Kasumi-1 (cell line): ENCODE measurements at regions not wholly inside any gene's neighbourhood (a gene's known extent, or its start where the extent isn't known, plus 50 kb on each side); places are given as distances from the start of the nearest gene placed in this dataset.

Source experiments
- DNase-seq, 2 experiments: peaks; one replicate each; lab custom pipeline; 2025; lab: John Stamatoyannopoulos, UW

DNA sequence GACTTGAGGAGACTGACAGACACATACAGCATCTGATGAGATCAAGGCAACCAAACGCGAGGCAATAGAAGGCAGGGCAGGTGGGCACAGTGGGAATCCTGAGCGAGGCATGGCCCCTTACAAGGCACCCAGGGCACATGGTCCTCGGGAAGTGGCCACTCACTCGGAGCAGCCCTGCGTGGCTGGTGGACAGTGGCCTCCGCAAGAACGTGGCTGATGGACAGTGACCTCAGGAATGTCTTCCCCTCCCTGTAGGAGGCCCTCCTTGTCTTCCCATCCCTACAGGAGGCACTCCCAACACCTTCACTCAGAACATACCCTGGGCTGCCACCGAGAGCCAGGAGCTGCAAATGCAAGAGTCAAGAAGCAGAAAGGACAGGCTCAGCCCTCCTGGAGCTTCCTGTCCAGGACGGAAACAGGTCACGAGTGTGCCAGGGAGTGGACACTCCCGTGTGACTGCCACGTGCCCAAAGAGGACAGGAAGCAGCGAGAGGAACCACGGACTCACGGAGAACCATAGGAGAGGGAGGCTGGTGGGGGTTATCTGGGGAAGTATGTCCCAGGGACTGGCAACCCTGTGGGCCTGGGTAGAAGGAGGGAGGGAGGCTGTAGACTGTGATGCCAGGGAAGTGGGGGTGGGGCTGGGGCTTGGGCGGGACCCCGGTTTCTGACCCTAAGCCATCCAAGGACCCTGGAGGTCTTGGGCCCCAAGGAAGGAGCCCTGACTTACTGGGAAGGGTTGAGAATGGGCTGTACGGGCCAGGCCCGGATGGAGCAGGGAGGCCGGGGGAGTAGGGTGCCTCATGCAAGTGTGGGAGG, 321.9 kb upstream of the IRX4 start:
- DNase-seq = no peak

DNA sequence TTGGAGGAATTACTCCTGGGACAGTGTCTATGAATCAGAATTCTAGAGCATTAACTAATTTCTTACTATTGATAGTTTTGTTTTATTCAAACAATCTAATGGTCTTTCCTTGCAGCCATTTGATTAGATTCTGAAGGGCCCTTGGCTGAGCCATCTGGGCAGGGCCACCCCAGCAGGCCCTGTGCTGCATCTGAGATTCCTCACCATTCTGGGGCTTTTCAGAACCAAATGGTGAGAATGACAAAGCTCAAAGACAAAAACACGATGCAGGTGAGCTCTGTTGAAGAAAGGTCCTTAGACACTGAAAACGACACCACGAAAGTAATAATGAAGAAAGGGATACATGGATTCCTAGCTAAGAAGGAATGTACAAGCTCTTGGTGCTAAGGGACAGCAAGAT, 321.0 kb upstream of the IRX4 start:
- DNase-seq = no peak

DNA sequence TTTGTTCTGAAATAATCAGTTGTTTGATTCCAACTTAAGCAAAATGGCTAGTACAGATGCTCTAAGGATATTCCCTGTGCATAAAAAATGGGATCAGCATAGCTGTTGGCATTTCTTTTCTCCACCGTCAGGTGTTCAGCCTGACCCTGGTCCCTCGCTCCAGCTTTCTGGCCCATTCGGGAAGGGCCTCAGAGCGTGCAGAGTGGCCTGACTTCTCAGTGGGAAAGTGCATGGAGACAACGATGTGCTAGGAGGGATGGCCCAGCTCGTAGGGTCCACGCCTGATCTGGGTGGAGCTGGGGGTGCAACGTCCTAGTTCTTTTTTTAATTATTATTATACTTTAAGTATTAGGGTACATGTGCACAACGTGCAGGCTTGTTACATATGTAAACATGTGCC, 319.1 kb upstream of the IRX4 start:
- DNase-seq = no peak

DNA sequence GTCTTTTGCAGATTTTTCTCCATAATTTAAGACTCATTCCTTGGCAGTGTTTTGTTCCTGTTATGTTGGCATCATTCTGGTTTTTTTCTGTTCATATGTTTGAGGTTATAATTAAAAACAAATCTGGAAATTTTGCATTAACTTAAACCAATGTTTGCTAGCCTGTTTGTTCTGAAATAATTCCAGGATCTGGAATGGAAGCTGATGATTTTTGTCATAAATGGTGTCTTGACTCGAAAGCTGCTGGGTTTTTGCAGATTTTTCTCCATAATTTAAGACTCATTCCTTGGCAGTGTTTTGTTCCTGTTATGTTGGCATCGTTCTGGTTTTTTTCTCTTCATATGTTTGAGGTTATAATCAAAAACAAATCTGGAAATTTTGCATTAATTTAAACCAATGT, 318.7 kb upstream of the IRX4 start:
- no peak for DNase-seq

DNA sequence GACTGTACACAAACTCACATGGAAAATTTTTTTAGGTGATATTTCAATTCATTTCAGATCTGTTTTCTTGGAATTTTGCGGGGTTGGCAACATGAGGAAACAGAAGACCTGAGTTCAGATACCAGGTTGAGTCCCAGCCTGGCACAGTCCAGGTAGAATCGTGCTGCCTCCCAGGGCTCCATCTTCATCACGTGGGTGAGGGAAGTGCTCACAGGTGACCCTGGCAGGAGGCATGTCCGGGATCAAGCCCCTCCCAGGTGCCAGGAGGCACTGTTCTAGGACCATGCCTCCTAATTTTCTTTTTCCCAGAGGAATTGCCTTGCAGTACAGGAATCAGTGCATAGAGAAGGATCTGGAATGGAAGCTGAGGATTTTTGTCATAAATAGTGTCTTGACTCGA, 318.3 kb upstream of the IRX4 start:
- DNase-seq = no peak

DNA sequence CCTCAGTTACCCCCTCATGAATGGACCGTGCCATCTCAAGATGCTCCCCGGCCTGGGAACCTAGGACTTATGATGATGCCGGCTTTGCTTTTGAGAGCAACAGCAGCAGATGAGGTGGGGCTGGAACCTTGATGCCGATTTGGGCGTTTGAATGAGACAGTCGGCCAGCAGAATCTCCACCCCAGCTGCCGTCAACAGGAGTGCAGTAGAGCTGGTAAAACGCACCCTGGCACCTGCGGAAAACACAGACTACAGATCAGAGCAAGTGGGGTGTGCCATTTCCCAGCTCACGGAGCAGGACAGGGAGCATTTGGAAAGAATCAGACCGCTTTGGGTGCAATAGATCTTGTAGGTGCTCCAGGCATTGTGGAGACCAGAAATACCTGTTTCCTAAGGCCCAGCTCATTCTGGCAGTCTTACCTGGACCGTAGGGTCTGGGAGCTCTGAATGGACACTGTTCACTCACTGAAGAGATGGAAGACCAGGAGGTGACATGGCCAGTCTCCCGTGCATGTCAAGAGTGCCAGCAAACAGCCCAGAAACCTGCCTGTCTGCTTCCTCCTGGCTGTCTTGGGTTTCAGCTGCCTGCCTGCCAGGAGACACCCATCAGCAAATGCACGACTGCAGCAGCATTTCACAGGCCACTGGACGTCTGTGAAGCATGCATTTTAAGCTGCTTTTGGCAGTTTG, 317.7 kb upstream of the IRX4 start:
- DNase-seq = no peak

DNA sequence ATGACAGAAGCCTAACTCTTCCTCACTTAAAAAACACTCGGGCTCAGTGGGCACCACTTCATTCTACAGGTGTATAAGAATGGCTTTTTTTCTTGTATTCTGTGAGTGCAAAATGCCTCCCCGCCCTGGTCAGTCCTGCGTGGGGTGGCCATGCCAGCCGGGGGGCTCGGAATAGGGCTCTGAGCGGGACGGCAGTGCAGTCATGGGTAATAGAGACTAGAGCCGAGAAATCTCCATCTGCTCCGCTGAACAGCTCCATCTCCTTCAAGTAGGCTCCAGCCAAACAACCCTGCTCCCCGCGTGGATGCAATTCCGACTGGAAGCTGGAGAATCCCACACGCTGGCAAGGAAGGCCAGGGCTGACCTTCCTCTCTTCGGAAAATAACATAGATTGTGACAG, 317.0 kb upstream of the IRX4 start:
- no peak for DNase-seq

DNA sequence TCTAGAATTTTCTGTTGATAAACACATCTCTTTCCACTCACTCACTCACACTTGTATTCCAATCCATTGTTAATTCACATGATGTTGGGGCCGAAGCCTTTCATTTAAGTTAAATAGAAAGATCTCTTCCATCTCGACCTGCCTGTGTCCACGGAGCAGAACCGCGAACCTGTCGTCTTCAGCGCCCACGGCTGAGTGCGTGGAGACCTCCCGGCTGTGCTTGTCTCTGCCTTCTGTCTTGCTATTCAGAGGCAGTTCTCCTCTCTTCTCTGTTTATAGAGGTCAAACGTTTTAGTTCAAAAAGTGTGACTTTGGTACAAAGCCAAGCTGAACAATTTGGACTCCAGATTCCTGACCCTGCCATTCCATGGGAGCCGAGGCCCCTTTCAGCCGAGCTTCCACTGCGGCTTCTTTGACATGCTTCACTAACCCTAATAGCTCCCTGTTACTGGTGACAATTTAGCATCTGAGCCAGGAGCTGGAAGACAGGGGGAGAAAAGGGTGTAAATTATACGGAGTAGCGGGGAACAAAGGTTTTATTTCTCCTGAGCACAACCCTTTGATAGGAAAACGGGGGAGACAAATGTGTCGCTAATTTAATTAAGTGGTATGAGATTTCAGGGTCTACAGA, 314.4 kb upstream of the IRX4 start:
- DNase-seq = no peak

DNA sequence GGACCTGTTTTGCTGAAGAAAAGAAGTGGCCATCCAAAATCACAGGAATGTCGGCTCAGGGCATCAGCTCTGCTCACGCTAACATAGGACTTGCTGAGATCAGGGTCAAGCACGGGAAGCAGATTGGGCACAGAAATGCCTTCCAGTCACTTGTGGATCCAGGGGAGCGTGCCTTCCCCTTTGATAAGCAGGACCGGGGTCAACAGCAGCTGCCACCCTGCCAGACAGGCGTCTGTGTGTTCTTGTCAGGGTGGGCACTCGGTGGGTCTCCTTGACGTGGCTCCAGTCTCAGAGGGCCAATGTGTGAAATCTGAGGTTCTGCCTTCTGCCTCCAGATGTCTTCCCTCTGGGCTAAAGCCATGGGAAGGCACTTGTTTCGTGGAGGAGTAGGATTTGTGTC, 313.7 kb upstream of the IRX4 start:
- DNase-seq = no peak

DNA sequence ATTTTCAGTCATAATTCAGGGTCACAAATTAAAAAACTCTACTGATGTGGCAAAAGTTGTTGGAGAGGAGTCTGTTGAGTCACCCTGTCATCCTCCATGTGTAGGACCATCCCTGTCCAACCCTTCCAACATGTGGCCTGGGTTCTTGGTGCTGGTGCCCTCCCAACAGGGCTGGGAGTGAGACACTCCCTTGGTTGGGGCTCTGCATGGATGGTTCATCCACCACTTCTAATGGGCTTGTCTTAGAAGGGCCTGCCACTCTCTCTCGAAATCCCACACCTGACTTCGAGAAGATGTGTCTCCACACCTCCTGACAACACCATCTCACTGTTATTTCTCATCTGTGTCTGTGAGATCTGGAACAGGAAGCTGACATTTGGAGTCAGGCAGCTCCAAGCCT, 312.2 kb upstream of the IRX4 start:
- DNase-seq = no peak

DNA sequence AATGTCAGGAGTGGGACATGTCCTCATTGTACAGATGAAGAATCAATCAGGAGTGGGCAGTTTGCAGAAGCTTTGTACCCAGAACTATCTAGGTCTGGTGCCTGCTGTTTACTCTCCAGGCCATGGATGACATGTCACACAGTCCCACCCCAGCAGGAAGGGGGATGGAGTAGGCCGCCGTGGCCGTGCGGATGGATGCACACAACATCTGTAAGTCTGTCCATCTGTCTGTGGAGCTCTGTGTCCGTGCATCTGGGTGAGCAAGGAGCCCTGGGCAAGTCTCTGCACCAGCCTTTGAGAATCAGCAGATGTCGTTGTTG, 311.5 kb upstream of the IRX4 start:
- DNase-seq = no peak

DNA sequence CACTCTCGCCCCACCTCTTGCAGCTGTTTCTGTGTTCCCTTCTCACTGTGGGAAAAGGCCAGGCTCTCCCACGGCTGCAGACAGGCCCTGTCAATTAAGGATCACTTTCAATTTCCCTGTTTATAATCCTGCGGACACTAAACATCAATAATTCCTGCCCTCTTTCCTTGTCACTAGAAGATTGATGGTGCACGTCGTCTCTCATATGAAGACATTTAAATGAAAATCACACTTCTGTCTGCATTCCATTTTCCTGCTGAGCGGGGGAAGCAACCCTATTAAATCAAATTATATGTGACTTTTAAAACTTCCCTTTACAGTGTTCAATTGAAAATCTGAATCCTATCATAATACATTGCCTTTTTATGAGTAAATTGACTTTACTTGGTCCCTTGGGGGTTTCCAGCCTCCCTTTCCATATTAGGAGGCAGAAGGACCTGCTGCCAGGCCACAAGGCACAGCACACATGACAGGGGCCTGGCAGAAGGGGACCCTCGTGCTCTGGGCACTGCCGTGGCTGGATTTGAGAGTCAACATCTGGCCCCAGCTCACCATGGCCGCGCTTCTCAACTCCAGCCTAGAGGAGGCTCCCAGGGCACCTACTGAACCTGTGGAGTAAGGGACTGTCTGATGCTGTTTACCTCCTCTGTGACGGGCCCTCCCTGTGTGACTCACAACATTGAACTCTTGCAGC, 311.0 kb upstream of the IRX4 start:
- DNase-seq = no peak

DNA sequence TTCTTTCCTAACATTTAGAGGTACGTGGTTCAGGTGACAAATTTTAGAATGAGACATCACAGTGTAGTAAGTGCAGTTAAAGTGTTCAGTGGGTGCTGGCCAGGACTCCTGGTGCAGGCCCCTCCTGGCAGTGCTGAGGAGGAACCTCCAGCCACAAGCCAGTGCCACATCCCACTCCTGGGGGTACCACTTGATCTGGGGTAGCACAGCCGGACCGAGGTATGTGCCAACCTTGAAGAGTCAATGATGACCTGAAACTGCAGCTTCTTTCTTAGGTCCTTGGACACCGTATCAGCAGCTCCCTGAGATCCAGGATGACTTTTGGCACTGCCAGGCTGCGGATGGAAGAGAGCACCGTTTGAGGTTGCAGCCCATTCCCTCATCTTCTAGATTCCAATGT, 310.4 kb upstream of the IRX4 start:
- no peak for DNase-seq

DNA sequence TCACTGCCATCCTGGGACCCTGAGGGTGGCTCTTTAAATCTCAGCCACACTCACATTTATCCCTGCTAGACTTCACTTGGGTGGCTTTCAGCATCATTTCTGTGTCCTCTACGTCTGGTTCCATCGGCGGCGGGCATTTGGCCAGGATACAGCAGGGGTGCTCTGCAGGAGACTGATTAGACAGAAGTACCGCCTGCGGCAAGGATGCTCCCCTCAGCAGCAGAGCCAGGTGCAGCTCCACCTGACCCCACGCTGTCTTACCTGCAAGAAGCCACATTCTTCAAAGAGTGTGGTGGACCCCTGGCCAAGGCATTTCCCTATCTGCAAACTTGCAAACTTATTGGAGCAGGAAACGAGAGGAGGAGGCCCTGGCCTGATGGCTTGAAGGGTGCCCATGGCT, 309.8 kb upstream of the IRX4 start:
- DNase-seq = no peak

DNA sequence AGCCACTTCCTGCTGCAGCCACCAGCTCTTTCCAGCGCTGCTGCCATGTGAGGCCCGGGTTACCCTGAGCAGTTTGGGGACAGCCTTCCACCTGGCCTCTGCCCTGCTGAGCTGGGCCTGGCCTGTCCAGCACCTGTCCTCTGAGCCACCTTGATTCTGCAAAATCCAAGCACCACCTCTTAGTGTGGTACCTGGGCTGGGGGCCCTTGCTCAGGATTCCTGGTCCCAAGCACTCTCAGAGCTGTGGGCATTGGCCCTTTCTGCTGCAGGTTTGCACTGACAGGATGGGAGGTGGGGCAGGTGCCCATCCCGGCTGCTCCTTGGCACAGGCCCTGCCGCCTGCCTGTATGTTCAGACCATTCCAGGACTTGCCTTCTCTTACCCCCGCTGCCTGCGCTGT, 309.2 kb upstream of the IRX4 start:
- no peak for DNase-seq

DNA sequence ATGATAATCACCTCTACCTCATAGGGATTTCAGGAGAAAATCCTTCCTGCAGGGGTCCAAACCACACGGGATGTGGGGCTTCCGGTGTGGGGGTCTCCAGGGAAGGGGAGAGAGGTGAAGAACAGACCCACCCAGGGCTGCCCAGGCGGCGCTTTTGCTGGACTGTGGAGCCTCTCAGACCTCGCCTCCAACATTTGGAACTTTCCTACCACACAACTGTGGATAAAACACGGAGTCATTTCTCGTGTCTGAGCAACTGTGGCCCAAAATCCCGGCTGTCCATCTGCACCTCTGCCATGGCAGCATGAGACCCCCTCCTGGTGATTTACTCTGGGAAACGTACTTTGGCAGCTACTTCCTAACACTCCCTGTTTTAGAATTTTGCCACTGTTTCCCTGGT, 307.8 kb upstream of the IRX4 start:
- DNase-seq = no peak

DNA sequence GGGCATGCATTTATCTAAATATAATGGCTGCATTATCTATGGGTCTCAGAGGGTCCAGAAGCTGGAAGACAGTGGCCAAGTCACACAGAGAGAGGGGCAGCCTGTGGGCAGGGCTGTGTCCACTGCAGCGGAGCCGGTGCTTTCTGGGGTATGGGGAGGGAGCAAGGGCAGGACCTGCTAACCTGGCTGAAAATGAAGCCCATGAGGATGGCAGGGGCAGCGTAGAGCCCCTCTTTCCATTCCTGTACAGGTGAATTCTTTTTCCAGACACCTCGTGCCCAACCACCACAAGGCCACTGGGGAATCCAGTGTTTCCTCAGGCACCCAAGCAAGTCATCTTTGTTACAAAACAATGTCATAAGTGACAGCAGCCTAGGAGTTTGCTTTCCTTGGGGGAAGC, 305.9 kb upstream of the IRX4 start:
- no peak for DNase-seq

DNA sequence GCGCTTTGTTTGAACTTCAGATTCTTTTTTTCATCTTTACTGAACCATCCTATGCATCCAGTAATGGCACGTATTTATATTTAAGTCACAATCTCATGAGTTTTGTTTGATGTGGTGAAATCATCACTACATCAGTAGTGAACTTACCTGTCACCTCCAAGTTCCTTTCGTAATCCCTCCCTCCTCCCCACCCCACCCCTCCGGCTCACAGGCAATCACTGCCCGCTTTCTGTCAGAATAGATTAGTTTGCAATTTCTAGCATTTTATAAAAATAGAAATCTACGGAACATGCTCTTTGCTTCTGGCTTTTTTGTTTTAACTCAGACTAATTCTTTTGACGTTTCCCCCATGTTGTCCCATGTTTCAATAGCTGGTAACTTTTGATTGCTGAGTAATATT, 305.4 kb upstream of the IRX4 start:
- no peak for DNase-seq

DNA sequence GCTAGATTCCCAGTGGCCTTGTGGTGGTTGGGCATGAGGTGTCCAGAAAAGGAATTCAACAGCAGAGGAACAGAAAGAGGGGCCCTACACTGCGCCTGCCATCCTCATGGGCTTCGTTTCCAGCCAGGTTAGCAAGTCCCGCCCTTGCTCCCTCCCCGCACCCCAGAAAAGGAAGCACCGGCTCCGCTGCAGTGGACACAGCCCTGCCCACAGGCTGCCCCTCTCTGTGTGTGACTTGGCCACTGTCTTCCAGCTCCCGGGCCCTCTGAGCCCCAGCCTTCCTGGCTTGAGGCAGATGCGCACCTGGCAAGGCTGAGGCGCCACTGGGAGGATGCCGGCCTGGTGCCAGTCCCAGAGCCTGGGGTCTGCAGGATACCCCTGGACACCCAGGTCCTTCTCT, 305.0 kb upstream of the IRX4 start:
- DNase-seq = no peak

DNA sequence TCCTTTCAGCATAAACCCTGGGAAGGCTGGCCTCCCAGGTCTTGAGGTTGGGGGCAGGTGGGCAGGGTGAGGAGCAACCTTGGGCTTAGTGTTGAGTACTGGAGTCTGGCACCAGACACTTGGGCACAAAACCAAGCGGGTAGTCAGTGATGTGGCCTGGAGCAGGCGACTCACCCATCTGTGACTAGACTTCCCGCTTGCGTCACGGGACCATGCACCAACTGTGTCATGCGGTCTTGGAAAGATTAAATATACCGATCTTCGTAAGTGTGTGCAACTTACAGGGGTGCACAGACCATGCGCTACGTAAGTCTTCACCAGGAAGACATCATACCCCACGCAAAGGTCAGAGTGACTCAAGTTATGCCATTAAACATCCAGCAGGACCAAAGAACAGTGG, 304.4 kb upstream of the IRX4 start:
- no peak for DNase-seq

DNA sequence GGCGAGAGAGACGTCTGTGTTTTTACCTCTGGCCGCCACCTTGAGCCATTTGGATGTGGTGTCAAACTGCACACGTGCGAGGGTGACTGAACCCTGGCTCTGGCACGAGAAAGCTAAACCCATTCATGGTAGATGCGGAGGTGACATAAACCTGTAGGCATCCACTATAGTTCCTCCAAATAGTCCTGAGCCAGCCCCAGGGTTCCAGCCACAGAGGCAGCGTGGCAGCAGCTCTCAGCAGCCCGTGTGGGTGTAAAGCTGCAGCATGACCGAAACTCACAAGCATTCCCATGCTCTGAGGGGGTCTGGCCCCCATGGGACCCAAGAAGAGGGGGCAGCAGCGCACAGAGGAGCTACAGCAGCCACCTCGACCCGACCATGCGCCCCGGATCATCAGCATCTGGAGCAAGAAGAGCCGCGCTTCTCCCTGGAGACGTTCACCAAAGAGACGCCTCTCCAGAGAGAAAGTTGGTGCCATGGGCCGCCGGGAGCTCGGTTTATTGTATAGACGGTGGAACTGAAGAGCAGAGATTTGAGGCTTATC, 303.8 kb upstream of the IRX4 start:
- no peak for DNase-seq

DNA sequence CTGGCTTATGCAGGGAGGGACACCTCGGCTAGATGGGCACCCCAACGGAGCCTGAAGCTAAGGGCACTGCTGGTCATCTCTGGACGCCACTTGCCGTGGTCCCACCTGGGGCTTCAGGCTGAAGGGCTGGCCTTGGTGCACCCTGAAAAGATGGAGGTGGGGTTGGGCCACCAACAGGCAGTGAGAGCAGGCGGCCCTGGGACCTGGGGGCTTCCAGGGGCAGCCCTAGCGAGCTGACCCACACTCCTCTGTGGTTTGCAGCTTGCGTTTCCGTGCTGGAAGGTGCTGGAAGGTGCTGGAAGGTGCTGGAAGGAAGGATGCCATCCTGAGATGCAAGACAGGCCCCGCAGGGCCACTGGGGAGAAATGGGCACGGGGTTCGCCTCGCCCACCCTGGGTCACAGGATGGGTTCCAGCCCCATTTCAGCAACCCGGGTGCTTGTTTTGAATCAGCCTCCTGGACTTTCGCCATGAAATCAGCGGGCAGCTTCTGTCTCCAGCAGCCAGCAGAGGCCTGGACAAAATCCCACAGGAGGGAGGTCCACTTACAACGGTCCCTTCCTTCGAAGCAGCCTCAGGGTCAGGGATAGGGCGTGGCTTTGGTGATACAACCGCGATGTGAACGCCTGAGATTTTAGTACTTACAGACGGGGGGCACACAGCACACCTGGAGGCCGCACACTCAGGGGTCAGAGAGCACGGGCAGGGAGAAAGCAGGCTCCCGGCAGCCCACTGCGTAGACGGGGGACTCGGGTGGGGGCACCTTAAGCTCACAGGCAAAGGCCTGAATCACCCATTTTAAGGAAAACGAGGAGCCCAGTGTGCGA, 303.1 kb upstream of the IRX4 start:
- no peak for DNase-seq
